Activated naive CD4-positive, alpha-beta T cell treated with anti-CD3 and anti-CD28 coated beads, Interleukin-2, amount 50 U/mL, for 72 hours (primary cell): ENCODE measurements at regions not wholly inside any gene's neighbourhood (a gene's known extent, or its start where the extent isn't known, plus 50 kb on each side); places are given as distances from the start of the nearest gene placed in this dataset.

Experiments
- ATAC-seq, 2 donors: fragments of 150-1000 bp; cut with Tn5 transposase; 2 replicates each; pipeline ENCODE4 v1.10.0; 2021; ENCODE audit warnings: mild to moderate bottlenecking in 2 of 2, moderate library complexity in 2 of 2
- DNase-seq, 2 donors: peaks; one replicate each; pipeline ENCODE4 v3.0.0; 2021 to 2022; ENCODE audit warnings: low spot score in 2 of 2
- H3K27ac Mint-ChIP-seq, 2 donors: one replicate each; pipeline ENCODE4 v1.8.0; 2022; ENCODE audit warnings: mild to moderate bottlenecking in 2 of 2, mixed read lengths in 2 of 2
- H3K36me3 Mint-ChIP-seq, 2 donors: one replicate each; pipeline ENCODE4 v1.8.0; 2022; ENCODE audit warnings: mixed read lengths in 2 of 2
- H3K9me3 Mint-ChIP-seq, 2 donors: one replicate each; pipeline ENCODE4 v1.8.0; 2022; ENCODE audit warnings: mixed read lengths in 2 of 2

DNA sequence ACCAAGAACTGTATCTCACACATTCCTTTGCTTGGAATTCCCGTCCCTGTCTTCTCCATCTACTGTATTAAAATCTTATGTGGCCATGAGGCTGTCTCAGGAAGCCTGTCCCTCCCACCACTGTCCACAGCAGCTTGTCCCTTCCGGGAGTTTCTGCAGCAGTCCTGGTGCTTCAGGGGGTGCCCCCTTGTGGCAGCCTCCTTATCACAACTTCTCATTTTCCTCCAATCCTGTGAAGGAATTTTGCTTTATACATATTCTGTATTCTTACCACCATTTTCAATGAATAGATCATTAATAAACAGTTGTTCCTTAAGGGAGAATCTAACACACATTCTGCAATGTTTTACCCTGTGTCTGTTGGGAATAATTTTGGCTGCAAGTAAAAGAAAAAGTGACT, 220.4 kb upstream of the RAG2 start:
- Mint-ChIP-seq H3K27ac (no peak overlapping the region), H3K36me3 (no peaks in the 10 kb centered on the region), H3K9me3 (peaks cover 4 to 7% of the 10 kb centered on the region in 2 donors)
- DNase-seq (no peak), ATAC-seq (no peak)

DNA sequence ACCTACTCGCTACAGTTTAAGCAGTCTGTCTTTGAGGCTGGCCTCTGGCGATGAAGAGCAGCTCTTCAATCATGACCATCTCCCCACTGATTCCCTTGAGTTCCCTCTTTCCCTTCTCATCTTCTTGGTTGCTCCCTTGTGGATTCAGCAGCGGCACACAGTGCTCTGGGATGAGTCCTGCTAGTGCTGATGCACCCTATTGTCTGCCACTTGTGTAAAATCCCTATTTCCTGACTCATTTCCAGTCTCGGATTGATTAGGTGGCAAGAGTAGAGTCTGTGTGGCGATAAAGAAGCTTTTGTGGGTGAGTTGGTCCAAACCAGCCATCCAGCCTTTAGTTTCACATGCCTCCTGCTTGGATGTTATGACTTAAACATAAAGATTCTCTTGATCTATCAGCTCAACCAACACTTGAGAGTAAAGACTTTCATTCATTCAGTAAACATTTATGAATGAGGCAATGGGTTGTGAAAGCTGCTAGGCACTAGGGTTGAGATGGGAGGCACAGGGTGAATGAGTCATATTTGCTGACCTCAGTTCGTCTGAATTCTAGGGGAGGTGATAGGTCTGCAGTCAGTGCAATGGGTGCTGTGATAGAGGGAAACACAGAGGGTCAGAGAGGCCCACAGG, 219.4 kb upstream of the RAG2 start:
- DNase-seq (no peak), ATAC-seq (peak in 1 of 2 donors; percentile 58)

DNA sequence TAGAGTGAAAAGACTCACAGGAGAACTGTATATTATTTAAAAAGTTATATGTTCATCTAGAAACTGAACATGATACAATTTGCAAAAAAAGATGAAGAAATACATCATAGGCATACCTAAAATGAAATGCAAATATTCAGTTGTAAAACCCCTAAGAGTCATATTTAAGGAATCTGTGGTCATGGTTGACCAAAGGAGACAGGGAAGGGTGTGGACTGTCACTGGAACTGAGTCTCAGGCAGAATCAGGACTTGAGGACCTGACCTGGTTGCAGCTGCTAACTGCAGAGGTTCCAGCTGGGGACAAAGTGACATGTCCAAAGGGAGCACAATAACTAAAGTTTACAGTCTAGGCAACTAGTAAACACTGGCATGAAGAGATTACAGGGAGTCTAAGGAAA, 211.3 kb upstream of the RAG2 start:
- ATAC-seq (no peak), DNase-seq (no peak)
- peaks cover 0 to 3% of the 10 kb centered on the region in 2 donors for H3K9me3 Mint-ChIP-seq
- H3K27ac Mint-ChIP-seq = no peak overlapping the region
- H3K36me3 Mint-ChIP-seq = no peaks in the 10 kb centered on the region

More for the DNA sequence above, 219.4 kb upstream of the RAG2 start:
- Mint-ChIP-seq H3K27ac (no peak overlapping the region), H3K36me3 (no peaks in the 10 kb centered on the region), H3K9me3 (peaks cover 4 to 7% of the 10 kb centered on the region in 2 donors)

DNA sequence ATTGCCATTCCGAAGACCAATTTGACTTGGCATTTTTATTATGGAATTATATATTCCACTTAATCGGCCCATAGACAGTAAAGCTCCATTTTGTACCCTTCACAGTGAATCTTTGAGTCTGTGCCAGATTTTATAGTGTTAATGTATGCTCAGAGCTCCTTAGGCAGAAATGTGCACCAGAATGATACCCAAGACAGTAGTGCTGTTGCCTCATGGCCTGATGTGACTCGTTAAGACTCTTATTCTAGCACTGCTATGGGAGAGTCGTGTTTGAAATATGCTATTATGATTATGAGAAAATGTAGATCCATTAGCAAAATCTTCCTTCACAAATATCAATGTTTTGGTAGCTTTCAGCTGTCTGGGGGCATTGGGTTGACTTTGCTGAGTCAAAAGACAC, 209.8 kb upstream of the RAG2 start:
- ATAC-seq (no peak), DNase-seq (no peak)
- H3K9me3 Mint-ChIP-seq = peaks cover 0 to 3% of the 10 kb centered on the region in 2 donors
- no peaks in the 10 kb centered on the region for H3K36me3 Mint-ChIP-seq
- no peak overlapping the region for H3K27ac Mint-ChIP-seq

DNA sequence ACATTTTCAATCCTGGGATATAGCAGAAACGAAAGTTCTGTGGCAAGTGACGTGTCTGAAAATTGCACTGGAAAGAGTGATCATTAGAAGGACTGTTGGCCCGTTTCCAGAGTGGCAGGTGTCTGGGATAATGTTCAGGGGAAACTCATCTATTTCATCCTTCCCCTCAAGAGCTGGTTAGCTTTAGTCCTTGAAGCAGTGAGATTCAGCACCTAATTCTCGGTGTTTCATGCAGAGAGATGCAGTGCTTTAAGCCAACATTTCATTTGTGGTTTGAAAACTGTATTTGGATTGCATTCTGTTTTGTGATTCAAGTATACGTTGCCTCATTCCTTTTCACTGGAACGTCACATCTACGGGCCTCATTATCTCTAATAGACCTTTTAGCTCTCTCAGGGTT, 205.0 kb upstream of the RAG2 start:
- ATAC-seq = no peak
- no peak for DNase-seq
- peaks cover 0 to 3% of the 10 kb centered on the region in 2 donors for H3K9me3 Mint-ChIP-seq
- H3K27ac Mint-ChIP-seq = no peak overlapping the region
- H3K36me3 Mint-ChIP-seq = no peaks in the 10 kb centered on the region

DNA sequence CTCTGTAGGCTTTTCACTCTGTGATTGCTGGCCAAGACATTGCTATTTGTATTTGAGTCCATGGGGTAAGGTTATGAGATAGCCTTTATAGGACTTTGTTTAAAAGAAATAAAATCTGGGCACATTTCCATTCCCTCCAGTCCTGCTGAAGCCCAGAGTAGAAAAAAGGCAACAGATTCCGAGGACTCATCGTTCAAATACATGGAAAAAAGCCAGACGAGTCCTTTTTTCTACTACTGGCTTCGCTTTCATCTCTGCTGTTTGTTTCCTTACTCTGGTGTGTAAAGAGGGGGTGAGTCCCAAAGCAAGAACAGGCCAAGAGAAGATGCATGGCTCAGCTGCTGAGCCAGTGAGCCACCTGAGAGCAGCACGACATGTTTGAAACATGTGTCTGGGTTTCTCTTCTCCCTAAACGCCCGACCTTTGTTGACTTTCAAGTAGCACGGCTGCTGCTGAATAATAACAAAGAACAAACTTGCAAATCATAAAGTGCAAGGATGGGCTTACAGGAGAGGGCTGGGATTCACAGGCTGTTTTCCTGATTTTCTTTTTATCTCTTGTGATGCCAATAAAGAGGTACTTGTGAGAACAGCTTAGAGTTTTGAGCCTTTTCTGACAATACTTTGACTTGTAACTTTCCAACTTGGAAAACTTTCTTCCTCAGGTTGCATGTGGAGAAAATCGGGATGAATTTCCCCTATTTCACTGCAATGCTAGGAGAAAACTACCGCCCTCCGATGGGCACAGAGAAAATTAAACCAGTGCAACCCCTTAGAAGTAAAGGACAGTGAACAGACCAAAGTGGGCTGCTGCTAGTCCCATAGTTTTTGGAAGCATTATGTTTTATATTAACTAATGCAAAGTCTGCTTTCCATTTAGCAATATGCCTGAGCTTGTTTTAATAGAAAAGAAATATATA, 195.2 kb upstream of the RAG2 start:
- DNase-seq = no peak
- no peaks in the 10 kb centered on the region for H3K36me3 Mint-ChIP-seq
- H3K27ac Mint-ChIP-seq = no peak overlapping the region
- ATAC-seq = no peak
- peaks cover 0 to 3% of the 10 kb centered on the region in 2 donors for H3K9me3 Mint-ChIP-seq

DNA sequence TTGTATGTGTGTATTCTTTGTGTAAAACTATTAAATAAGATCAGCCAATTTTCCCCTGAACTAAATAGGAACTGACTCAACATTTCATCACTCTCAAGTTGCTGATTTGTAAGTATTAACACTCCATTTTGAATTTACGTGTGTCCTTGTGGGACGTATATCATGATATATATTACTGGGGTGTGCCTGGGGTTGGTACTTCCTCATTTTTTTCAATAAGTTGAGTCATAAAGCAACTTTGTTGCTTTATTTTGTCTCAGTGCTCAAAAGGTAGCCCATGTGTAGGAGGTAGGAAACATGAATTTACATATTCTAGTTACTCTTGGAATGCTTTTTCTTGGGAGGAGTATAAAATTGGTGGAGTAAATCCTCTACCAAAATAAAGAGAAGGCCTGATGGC, 193.9 kb upstream of the RAG2 start:
- Mint-ChIP-seq H3K9me3 (peaks cover 3 to 4% of the 10 kb centered on the region in 2 donors), H3K36me3 (no peaks in the 10 kb centered on the region), H3K27ac (no peak overlapping the region)
- no peak for DNase-seq
- ATAC-seq = no peak

DNA sequence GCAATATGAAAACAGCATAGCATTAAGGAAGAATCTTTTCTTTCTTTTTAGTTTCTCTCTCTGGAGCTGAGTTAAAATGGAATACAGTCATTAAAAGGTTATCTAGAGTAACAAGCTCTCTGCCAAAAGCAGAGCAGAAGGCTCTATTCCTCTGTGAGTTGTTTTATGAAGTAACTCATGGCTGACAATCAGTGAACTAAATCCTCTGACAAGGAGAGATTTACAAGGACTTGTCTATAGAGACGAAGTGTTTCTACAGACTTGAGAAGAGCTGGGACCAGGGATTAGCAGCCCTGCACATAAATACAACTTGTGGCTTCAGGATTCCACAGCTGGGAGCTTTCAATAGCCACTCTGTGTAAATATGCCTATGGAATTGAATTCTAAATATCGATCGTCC, 192.5 kb upstream of the RAG2 start:
- ATAC-seq (no peak), DNase-seq (no peak)
- Mint-ChIP-seq H3K27ac (no peak overlapping the region), H3K36me3 (no peaks in the 10 kb centered on the region), H3K9me3 (peaks cover 0 to 4% of the 10 kb centered on the region in 2 donors)

DNA sequence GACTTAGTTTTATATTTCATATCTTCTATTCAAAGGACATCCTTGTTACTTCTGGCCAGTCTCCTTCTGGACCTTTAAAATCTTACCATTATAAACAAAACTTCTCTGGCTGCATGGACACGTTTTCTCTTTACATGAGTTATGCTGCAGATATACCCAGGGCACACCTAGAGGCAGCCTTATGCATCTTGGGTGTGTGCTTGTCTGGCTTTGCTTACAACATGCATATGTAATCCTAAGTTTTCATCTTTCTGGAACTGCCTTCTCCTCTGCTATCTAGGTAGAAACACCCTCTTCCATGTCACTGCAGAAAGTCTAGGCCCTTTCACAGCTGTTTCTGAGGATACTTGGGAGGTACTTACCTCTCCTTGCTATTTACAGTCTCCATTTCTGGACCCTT, 185.8 kb upstream of the RAG2 start:
- no peak for ATAC-seq
- no peaks in the 10 kb centered on the region for H3K36me3 Mint-ChIP-seq
- no peak for DNase-seq
- peaks cover 0 to 4% of the 10 kb centered on the region in 2 donors for H3K9me3 Mint-ChIP-seq
- no peak overlapping the region for H3K27ac Mint-ChIP-seq

DNA sequence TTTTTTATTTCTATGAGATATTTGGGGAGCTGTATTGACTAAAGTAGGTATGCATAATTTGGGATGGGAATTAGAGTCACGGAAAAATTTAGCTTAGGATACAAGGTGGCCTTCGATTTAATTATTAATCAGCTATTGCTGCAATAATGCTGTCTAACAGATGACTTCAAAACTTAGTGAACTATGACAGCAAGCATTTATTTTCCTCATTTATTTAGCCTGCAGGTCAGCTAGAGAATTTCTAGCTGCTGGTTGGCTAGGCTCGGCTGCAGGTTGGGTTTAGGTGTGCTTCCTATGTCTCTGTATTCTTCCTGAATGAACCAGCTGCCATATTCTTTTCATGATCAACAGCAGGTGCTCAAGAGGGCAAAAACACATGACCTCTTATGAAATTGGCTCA, 181.8 kb upstream of the RAG2 start:
- Mint-ChIP-seq H3K27ac (no peak overlapping the region), H3K36me3 (no peaks in the 10 kb centered on the region), H3K9me3 (peaks cover 0 to 3% of the 10 kb centered on the region in 2 donors)
- ATAC-seq (no peak), DNase-seq (no peak)

DNA sequence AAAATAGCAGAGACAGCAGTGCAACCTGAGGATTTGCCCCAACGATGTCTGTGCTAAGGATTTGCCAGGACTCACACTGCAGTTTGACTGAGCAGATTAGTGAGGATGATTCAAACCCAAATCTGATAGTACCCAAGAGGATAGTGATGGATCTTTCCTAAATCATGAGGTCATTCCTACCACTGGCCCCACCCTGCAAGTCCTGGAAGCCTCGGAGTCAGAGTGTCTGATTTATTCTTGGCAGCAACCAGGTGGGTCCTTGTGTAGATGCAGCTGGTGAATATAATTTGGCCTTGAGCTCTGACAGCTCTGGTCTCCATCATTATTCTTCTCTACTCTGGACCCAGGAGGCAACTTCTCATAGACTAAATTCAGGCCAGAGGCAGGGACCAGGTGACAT, 179.3 kb upstream of the RAG2 start:
- DNase-seq (no peak), ATAC-seq (no peak)
- Mint-ChIP-seq H3K36me3 (no peaks in the 10 kb centered on the region), H3K27ac (no peak overlapping the region), H3K9me3 (peaks cover 0 to 3% of the 10 kb centered on the region in 2 donors)

DNA sequence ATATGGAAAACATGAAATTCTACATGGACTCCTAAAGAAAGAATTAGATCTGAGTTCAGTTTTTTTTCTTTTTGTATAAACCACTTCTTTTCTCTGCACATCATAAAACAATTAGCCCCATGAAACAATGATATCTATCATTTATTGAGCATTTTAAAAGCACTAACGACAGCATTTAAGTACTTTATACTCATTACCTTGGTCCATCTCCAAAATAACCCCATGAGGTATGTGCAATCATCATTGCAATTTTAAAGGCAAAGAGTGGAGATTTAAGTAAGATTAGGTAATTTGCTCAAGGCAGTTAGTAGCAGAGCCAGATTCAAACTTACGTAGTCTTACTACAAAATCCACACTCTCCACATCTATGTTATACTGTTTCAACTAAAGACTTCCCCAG, 177.7 kb upstream of the RAG2 start:
- DNase-seq (no peak), ATAC-seq (no peak)

DNA sequence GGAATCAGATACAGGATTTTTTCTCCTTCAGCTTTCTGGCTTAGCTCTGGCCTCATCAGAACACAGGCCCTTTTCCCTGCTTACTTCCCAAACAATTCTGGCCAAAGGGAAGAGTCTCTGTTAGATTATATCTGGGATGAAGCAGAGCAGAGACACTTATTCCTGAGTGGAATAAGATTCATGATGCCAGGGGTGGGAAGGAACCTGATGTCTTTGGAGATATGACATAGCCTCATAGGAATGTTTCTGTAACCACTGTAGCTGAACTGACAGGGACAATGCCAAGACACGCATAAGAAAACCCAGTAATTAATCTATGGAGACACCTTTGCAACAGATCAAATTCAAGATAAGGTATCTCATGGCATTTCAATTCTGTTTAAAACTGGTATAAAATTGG, 177.1 kb upstream of the RAG2 start:
- H3K27ac Mint-ChIP-seq = no peak overlapping the region
- H3K36me3 Mint-ChIP-seq = no peaks in the 10 kb centered on the region
- ATAC-seq = no peak
- H3K9me3 Mint-ChIP-seq = peaks cover 0 to 3% of the 10 kb centered on the region in 2 donors
- DNase-seq = no peak

More for the DNA sequence above, 177.7 kb upstream of the RAG2 start:
- no peak overlapping the region for H3K27ac Mint-ChIP-seq
- peaks cover 0 to 3% of the 10 kb centered on the region in 2 donors for H3K9me3 Mint-ChIP-seq
- H3K36me3 Mint-ChIP-seq = no peaks in the 10 kb centered on the region

DNA sequence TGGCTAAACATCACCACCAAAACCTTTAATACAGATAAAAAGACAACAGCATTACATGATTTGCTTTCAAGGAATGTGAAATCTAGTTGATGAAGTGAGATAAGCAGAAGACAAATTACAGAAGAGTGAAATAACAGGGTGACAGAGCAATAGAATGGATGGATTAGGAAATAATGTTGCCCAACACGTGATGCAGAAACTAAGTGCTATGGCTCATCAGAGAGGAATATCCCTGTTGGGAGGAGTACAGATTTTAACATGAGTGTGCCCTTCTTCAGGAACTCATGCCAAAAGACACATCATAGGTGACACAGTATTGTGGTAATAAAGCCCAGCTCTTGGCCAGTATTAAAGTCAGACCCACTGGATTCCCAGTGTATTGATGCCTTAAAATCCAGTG, 176.6 kb upstream of the RAG2 start:
- peak overlapping the region in 1 of 2 donors; percentile 40 for H3K27ac Mint-ChIP-seq
- DNase-seq = no peak
- H3K9me3 Mint-ChIP-seq = peaks cover 0 to 3% of the 10 kb centered on the region in 2 donors
- no peak for ATAC-seq
- no peaks in the 10 kb centered on the region for H3K36me3 Mint-ChIP-seq

DNA sequence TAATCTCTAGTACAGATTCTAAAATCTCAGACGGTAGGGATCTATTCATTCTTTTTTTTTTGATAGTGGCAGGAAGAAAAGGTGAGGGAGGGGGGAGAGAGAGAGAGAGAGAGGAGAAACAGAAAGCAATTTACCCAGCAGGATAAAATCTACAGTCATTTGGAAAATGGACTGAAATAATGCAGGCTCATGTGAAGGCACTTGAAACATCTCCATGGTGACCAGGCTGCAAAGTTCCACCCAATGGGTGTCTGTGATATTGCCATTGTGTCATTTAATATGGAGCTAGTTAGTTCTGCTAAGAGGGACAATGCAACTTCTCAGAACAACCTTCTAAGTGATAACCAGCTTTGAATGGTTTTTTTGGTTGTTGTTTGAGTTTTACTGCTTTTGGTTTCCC, 165.2 kb upstream of the RAG2 start:
- Mint-ChIP-seq H3K36me3 (no peaks in the 10 kb centered on the region), H3K27ac (no peak overlapping the region), H3K9me3 (peaks cover 3 to 4% of the 10 kb centered on the region in 2 donors)
- ATAC-seq (no peak), DNase-seq (no peak)

DNA sequence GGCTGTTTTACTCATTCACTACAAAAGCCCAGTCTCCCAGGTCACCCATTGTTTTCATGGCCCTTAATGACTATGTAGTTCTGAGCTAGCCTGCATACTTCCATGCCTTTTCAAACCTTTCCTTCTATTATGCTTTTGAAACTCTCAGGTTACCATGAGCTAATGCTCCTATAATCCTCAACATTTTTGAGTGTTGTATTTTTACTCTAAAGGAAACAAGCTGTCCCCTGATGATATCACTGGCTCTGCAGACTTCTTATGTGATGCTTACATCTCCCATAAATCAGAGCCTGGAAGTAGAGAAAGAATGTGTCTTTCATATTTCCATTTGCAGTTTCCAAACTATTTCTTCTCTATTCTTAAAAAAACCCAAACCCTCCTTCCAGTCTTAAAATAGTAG, 159.0 kb upstream of the RAG2 start:
- ATAC-seq = no peak
- Mint-ChIP-seq H3K36me3 (no peaks in the 10 kb centered on the region), H3K27ac (no peak overlapping the region), H3K9me3 (peaks cover 3 to 4% of the 10 kb centered on the region in 2 donors)
- no peak for DNase-seq

DNA sequence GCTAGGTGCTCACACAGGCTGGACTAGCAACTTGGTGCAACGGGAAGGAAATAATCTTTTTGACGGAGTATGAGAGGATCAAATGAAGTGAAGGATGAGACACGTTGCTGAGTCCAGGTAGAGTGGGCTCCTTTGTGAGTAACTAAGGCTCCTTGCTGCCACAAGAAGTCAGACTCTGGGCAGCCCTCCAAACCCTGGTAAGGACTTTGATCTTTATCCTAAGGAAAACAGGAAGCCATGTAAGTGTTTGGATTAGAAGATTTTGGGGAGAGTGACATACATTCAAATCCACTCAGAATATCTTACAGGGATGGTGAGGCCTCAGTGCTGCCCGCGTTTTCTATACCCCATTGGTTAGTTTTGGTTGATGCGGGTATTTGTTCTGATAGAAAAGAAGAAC, 155.9 kb upstream of the RAG2 start:
- H3K9me3 Mint-ChIP-seq = no peaks in the 10 kb centered on the region
- DNase-seq = no peak
- H3K36me3 Mint-ChIP-seq = no peaks in the 10 kb centered on the region
- H3K27ac Mint-ChIP-seq = no peak overlapping the region
- ATAC-seq = no peak

DNA sequence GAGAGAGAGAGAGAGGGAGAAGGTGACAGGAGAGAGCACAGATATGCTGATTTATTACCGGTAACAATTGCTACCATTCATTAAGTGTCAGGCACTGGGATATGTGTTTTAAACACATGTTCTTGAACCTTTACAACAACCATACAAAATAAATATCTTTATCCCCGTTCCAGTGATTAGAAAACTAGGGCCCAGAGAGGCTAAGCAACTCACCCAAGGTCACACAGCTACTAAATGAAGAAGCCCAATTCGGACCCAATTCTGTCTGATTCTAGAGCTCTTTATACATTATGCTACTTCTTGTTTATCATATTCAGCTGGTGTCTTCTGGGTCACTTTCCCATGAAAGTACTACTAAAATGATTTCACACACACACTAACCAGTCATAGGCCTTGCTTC, 154.0 kb upstream of the RAG2 start:
- no peak for DNase-seq
- no peaks in the 10 kb centered on the region for H3K36me3 Mint-ChIP-seq
- no peak overlapping the region for H3K27ac Mint-ChIP-seq
- no peak for ATAC-seq
- H3K9me3 Mint-ChIP-seq = no peaks in the 10 kb centered on the region
